Right lobe of liver (tissue), 6 donors: ENCODE measurements at regions not wholly inside any gene's neighbourhood (a gene's known extent, or its start where the extent isn't known, plus 50 kb on each side); places are given as distances from the start of the nearest gene placed in this dataset.

ENCODE experiments used
- ATAC-seq, 4 donors: fragments of 200-7000 bp; cut with Tn5 transposase; one replicate each; pipeline ENCODE4 v1.9.1; 2020; ENCODE audit warnings: mild to moderate bottlenecking in 4 of 4, moderate library complexity in 4 of 4
- DNase-seq, 3 donors: peaks; one replicate each; pipeline ENCODE4 v3.0.0-alpha.2; 2020
- H3K27ac ChIP-seq, 3 donors: fragments of 200-600 bp; one replicate each; pipeline ENCODE4 v1.8.0; 2022
- H3K27me3 ChIP-seq, 2 donors: fragments of 200-600 bp; one replicate each; pipeline ENCODE4 v1.8.0; 2022
- H3K36me3 ChIP-seq, 4 donors: fragments of 200-600 bp; sonication (generic) in 1 of 4; one replicate each; pipeline versions ENCODE4 v1.5.1 to v1.8.0; 2017 to 2022; ENCODE audit warnings: control low read depth in 1 of 4
- H3K4me1 ChIP-seq, 4 donors: fragments of 200-600 bp; sonication (generic) in 1 of 4; one replicate each; pipeline versions ENCODE4 v1.5.1 to v1.8.0; 2017 to 2022; ENCODE audit warnings: control low read depth in 1 of 4
- H3K4me3 ChIP-seq, 3 donors: fragments of 200-600 bp; one replicate each; pipeline ENCODE4 v1.8.0; 2022
- H3K9me3 ChIP-seq, 4 donors: fragments of 200-600 bp; sonication (generic) in 1 of 4; one replicate each; pipeline versions ENCODE4 v1.5.1 to v1.8.0; 2017 to 2022; ENCODE audit warnings: control low read depth in 1 of 4
- CTCF ChIP-seq, 4 donors: fragments of 200-600 bp in 3 of 4; fragments of 450-650 bp in 1 of 4; IDR thresholded peaks; one replicate each; pipeline versions ENCODE4 v1.5.1 to v1.8.0; 2016 to 2022; ENCODE audit warnings: antibody characterized with exemption in 4 of 4, mild to moderate bottlenecking in 2 of 4
- POLR2A ChIP-seq: fragments of 450-650 bp; IDR thresholded peaks from one replicate; pipeline ENCODE4 v1.6.1; 2017; ENCODE audit warnings: antibody characterized with exemption, mild to moderate bottlenecking
- WGBS: methylation state at CpG from one replicate; pipeline ENCODE4 v1.1.6; 2018; ENCODE audit warnings: low coverage, low lambda C conversion rate; ENCODE audit not compliant: insufficient coverage; ENCODE audit errors: missing lambda C conversion rate; 5-methylcytosine and 5-hydroxymethylcytosine counted together
- intact Hi-C, 2 donors: fragments of 100-400 bp; cut with DNase I; formaldehyde crosslinking; loops; one replicate each; pipeline versions ENCODE4 v1.11.2 to v1.14.1; 2022
- donor health status: DM: no; HTN: yes; CAD: no.
- donor health status: DM: no; HTN: no; CAD: no.
- donor health status: DM: no; HTN: no; CAD: no.
- donor health status: DM: no; HTN: yes; CAD: no.
- donor health status: DM: no; HTN: yes; CAD: no.

GRCh38 chr5:143470120-143470519, 66.6 kb upstream of the NR3C1 start:
- TF ChIP-seq CTCF (IDR thresholded peaks at IDR 0.05) (no peak), POLR2A (no peak)
- ATAC-seq (no peak), DNase-seq (no peak)
- Histone ChIP-seq H3K36me3 (no peaks in the 10 kb centered on the region), H3K4me1 (no peaks in the 10 kb centered on the region), H3K27ac (no peak overlapping the region), H3K27me3 (no peaks in the 10 kb centered on the region), H3K4me3 (no peak overlapping the region), H3K9me3 (no peaks in the 10 kb centered on the region)
- WGBS, result no CpG with 5 or more reads among the region's 1 CpG
- intact Hi-C loops, result no loop called here

- Histone ChIP-seq H3K27me3 (no peaks in the 10 kb centered on the region), H3K4me1 (no peaks in the 10 kb centered on the region), H3K36me3 (no peaks in the 10 kb centered on the region), H3K9me3 (no peaks in the 10 kb centered on the region), H3K27ac (no peak overlapping the region), H3K4me3 (no peak overlapping the region)
- intact Hi-C loops, result no loop called here
- ATAC-seq (no peak), DNase-seq (no peak)
- no peak for TF ChIP-seq POLR2A
- TF ChIP-seq CTCF (IDR thresholded peaks at IDR 0.05), result no peak
- 93% methylated on average over 2 of the region's 2 CpGs for WGBS
Measured at GRCh38 chr5:143469125-143469524, 65.6 kb upstream of the NR3C1 start.

GRCh38 chr5:143466632-143467031, 63.1 kb upstream of the NR3C1 start:
- DNase-seq (no peak), ATAC-seq (no peak)
- no peaks in the 10 kb centered on the region for H3K9me3 ChIP-seq
- H3K27me3 ChIP-seq, result no peaks in the 10 kb centered on the region
- intact Hi-C loops, result no loop called here
- 100% methylated on average over 1 of the region's 1 CpG for WGBS
- H3K36me3 ChIP-seq, result no peaks in the 10 kb centered on the region
- H3K4me1 ChIP-seq, result no peaks in the 10 kb centered on the region
- H3K27ac ChIP-seq, result no peak overlapping the region
- TF ChIP-seq POLR2A (no peak), CTCF (IDR thresholded peaks at IDR 0.05) (no peak)
- H3K4me3 ChIP-seq, result no peak overlapping the region

- Histone ChIP-seq H3K27me3 (no peaks in the 10 kb centered on the region), H3K36me3 (no peaks in the 10 kb centered on the region), H3K4me3 (no peak overlapping the region), H3K4me1 (no peaks in the 10 kb centered on the region), H3K9me3 (no peaks in the 10 kb centered on the region), H3K27ac (no peak overlapping the region)
- TF ChIP-seq POLR2A, result no peak
- no peak for TF ChIP-seq CTCF (IDR thresholded peaks at IDR 0.05)
- no peak for DNase-seq
- intact Hi-C loops, result no loop called here
- ATAC-seq, result peak in 1 of 4 donors; percentile 27
- WGBS, result 50% methylated on average over 1 of the region's 1 CpG
Measured at GRCh38 chr5:143464723-143465490, 61.4 kb upstream of the NR3C1 start.

DNA sequence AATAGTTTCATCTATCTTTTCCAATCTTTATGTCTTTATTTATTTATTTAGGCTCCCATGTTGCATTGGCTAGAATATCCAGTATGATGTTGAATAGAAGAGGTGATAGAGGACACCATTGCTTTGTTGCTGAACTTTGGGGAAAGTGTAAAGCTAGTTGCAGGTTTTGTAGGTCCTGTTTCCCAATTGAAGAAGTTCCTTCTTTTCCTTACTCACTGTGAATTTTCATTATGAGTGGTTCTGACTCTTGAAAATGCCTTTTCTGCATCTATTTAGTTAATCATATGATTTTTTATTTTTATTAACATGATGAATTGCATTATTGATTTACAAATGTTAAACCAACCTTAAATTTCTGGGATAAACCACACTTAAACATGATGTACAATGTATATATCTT, 58.9 kb upstream of the NR3C1 start:
- no peak overlapping the region for H3K27ac ChIP-seq
- intact Hi-C loops, result no loop called here
- TF ChIP-seq POLR2A (no peak), CTCF (IDR thresholded peaks at IDR 0.05) (no peak)
- H3K4me3 ChIP-seq, result no peak overlapping the region
- no peaks in the 10 kb centered on the region for H3K27me3 ChIP-seq
- no peaks in the 10 kb centered on the region for H3K36me3 ChIP-seq
- H3K9me3 ChIP-seq, result no peaks in the 10 kb centered on the region
- DNase-seq (no peak), ATAC-seq (no peak)
- no peaks in the 10 kb centered on the region for H3K4me1 ChIP-seq
